ENCODE measurements at regions not wholly inside any gene's neighbourhood (a gene's known extent, or its start where the extent isn't known, plus 50 kb on each side); places are given as distances from the start of the nearest gene placed in this dataset.

GRCh38 chr20:48107560-48107959 is 322.3 kb upstream of the SULF2 start:
- DNase-seq, result no peak

GRCh38 chr20:48106428-48106827 is 321.1 kb upstream of the SULF2 start:
- no peak for DNase-seq

- no peak for DNase-seq
Measured at GRCh38 chr20:48105526-48105925, 320.2 kb upstream of the SULF2 start.

GRCh38 chr20:48102931-48103660 is 317.8 kb upstream of the SULF2 start:
- peak; percentile 59 for DNase-seq

GRCh38 chr20:48102076-48102787 is 317.0 kb upstream of the SULF2 start:
- DNase-seq, result no peak

- DNase-seq, result no peak
Measured at GRCh38 chr20:48100483-48100882, 315.2 kb upstream of the SULF2 start.

GRCh38 chr20:48098866-48099265 is 313.6 kb upstream of the SULF2 start:
- no peak for DNase-seq

GRCh38 chr20:48098099-48098498 is 312.8 kb upstream of the SULF2 start:
- no peak for DNase-seq

GRCh38 chr20:48096957-48097890 is 311.9 kb upstream of the SULF2 start:
- no peak for DNase-seq

GRCh38 chr20:48096212-48096875 is 311.1 kb upstream of the SULF2 start:
- DNase-seq, result no peak

GRCh38 chr20:48094944-48095343 is 309.7 kb upstream of the SULF2 start:
- no peak for DNase-seq

- DNase-seq, result no peak
Measured at GRCh38 chr20:48094196-48094749, 309.0 kb upstream of the SULF2 start.

- no peak for DNase-seq
Measured at GRCh38 chr20:48092596-48093280, 307.5 kb upstream of the SULF2 start.

GRCh38 chr20:48090784-48091183 is 305.5 kb upstream of the SULF2 start:
- no peak for DNase-seq

GRCh38 chr20:48090314-48090713 is 305.0 kb upstream of the SULF2 start:
- no peak for DNase-seq

- DNase-seq, result no peak
Measured at GRCh38 chr20:48080583-48080982, 295.3 kb upstream of the SULF2 start.

- DNase-seq, result no peak
Measured at GRCh38 chr20:48079028-48079427, 293.7 kb upstream of the SULF2 start.

- no peak for DNase-seq
Measured at GRCh38 chr20:48076747-48077146, 291.5 kb upstream of the SULF2 start.

GRCh38 chr20:48076247-48076646 is 291.0 kb upstream of the SULF2 start:
- DNase-seq, result no peak

- DNase-seq, result no peak
Measured at GRCh38 chr20:48075591-48076174, 290.4 kb upstream of the SULF2 start.
